Putamen (tissue), 1 donor: ENCODE measurements at regions not wholly inside any gene's neighbourhood (a gene's known extent, or its start where the extent isn't known, plus 50 kb on each side); places are given as distances from the start of the nearest gene placed in this dataset.
"Not testable (repeated sequence)": the region's sequence is repeated elsewhere in the genome, so short reads cannot be mapped to it uniquely, and the experiment has no call there.

Experiments used
- DNase-seq: peaks from one replicate; pipeline ENCODE4 v3.0.0-alpha.2; 2016; ENCODE audit warnings: low spot score

GRCh38 chr6:85750146-85750545, 107.5 kb upstream of the SYNCRIP start:
- not testable (repeated sequence) for DNase-seq

DNA sequence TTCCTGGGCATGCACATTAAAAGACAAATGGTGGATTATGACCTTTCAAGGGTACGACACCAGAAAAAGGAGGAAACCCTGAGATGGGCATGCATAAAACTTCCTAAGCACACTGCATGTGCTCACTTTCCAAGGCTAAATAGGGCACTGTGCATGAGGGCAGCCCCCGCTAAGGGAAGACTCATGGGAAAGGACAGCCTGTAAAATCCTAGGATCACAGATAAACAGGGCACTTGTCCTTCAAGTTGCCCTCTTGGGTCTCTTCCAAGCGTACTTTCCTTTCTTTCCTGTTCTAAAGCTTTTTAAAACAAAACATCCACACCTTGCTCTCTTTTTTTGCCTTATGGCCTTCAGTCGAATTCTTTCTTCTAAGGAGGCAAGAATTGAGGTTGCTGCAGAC, 106.5 kb upstream of the SYNCRIP start:
- no peak for DNase-seq

DNA sequence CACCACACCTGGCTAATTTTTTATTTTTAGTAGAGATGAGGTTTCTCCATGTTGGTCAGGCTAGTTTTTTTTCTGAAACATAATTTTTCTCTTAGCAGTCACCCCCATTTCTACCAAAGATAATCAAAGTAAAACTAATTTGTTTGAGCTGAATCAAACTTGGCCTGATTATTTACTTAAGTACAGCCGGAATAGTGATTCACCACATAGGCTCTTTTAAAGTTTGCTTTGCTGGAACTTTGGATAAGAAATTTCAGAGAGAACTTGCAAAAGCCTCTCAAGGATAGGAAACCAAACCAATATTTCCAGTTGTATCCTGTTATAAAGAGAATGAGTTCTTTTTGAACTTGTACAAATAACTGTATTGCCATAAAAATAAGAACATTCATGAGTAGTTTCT, 105.0 kb upstream of the SYNCRIP start:
- no peak for DNase-seq

DNA sequence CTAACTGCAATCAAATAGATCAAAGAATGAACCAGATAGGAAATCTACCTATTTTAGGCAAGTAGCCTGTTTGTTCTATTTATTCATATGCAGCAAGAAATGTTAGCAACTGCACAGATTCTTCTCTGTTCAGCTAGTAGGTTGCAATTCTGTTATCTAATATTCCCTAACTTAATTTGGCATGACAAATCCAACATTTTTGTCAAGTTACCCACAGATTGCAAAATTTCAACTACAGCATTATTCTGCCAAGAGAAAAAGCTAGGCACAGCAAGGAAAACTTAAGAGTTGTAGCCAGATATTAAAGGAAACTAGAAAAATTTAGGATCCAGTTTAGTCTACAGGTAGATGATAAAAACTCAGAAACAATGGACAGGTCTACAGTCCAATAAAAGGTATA, 104.4 kb upstream of the SYNCRIP start:
- no peak for DNase-seq

DNA sequence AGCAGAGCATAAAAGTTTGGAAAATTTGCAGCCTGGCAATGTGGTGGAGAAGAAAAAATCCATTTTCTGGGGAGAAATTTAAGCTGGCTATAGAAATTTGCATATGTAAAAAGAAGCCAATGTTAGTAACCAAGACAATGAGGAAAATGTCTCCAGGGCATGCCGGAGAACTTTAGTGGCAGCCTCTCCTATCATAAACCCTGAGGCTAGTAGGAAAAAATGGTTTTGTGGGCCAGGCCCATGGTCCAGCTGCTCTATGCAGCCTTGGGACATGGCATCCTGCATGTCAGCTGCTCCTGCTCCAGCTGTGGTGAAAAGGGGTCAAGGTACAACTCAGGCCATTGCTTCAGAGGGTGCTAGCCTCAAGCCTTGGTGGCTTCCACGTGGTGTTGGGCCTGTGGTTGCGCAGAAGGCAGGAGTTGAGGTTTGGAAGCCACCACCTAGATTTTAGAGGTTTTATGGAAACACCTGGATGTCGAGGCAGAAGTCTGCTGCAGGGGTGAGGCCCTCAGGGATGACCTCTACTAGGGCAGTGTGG, 101.8 kb upstream of the SYNCRIP start:
- DNase-seq = no peak

- DNase-seq = no peak
Measured at GRCh38 chr6:85726206-85726605, 83.5 kb upstream of the SYNCRIP start.

- DNase-seq = no peak
Measured at GRCh38 chr6:85715797-85716196, 73.1 kb upstream of the SYNCRIP start.

DNA sequence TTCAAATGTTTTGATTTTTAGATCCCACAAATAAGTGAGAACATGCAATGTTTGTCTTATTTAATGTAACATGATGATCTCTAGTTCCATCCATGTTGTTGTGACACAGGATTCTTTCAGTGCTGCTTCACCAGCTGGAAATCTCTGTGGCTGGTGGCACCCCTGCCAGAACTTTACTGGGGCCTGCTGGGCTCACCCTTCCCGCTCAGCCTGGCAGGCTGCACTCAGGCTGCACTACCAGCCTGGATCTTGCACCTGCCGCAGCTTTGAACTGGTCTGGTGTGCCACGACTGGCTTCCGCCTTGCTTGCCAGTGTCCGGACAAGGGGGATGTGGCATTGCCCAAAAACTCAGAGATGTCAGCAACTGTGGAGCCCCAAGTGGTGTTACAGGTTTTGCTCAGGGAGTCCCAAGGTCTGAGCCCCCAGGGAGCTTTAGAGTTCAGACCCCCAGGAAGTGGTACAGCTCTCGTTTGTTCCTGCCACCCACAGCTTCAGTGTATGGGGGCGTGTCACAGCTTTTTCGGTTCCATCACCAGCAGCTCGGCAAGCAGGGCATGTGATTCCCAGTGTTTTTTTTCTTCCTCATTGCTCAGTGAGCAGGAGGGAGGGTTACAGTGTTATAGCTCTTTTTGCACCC, 72.3 kb upstream of the SYNCRIP start:
- DNase-seq = no peak

- no peak for DNase-seq
Measured at GRCh38 chr6:85712346-85712745, 69.7 kb upstream of the SYNCRIP start.

- not testable (repeated sequence) for DNase-seq
Measured at GRCh38 chr6:85707515-85708145, 64.9 kb upstream of the SYNCRIP start.

DNA sequence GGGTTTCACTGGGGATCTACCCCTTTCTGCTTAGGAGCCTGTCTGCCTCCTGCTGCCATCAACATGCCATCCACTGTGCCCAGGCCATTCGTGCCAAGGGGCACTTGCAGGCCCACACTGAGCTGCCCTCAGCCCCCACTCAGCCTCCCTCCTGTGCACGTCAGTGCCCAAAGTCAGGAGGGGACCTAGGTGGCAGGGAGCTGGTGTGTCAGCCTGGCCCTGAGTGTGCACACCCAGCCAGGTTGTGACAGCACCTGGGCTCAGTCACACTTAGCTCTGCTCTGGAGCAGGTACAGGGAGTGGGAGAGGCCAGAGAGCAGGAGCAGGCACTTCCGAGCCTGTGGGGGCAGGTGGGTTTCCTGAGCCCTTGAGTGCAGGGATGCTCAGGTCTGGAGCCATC, 63.6 kb upstream of the SYNCRIP start:
- DNase-seq = no peak

- no peak for DNase-seq
Measured at GRCh38 chr6:85705220-85705619, 62.5 kb upstream of the SYNCRIP start.

- no peak for DNase-seq
Measured at GRCh38 chr6:85703406-85703805, 60.7 kb upstream of the SYNCRIP start.
